ENCODE measurements at regions not wholly inside any gene's neighbourhood (a gene's known extent, or its start where the extent isn't known, plus 50 kb on each side); places are given as distances from the start of the nearest gene placed in this dataset.
"Not testable (repeated sequence)": the region's sequence is repeated elsewhere in the genome, so short reads cannot be mapped to it uniquely, and the experiment has no call there.

DNA sequence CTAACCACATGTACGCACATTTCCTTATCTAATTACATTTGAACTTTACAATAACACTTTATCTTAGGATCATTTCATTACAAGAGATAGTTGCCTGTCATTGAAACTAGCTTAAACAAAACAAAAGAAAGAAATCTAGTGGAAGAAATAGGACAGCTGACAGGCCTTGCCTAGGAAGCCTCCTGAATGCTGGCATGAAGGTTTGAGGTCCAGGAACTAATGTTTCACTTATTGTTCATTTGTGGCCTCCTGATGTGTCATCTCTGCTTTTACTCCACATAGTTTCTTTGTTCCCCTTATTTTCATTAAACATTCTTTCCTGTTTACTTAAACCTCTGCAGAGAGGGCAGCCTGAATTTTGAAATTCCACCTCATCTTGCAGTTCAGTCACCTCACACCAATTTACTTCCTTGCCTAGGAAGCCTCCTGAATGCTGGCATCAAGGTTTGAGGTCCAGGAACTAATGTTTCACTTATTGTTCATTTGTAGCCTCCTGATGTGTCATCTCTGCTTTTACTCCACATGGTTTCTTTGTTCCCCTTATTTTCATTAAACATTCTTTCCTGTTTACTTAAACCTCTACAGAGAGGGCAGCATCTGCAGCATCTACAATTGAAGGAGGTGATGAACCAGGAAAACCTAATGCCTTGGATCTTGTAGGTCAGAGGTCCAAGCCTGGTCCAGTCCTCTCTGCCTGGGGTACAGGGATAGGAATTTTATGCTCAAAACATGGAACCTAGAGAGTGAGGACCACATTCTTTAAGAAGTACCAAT lies 319.2 kb downstream of the SPATA31A1 start:
- DNase-seq = not testable (repeated sequence)

DNA sequence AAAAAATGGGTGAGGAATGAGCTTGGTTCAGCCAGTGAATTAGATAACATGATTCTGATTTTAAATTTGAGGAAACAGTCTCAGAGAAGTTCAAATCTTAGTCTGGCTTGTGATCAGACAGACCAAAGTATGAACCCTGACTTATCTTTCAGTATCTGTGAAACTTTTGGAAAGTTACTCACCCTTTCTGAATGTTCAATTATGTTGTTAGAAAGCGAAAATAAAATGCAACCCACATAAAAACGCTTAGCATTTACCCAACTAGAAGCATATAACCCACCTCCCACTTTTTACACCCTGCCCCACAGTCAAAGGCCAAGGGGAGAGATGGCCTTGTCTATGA lies 319.7 kb downstream of the SPATA31A1 start:
- not testable (repeated sequence) for DNase-seq

DNA sequence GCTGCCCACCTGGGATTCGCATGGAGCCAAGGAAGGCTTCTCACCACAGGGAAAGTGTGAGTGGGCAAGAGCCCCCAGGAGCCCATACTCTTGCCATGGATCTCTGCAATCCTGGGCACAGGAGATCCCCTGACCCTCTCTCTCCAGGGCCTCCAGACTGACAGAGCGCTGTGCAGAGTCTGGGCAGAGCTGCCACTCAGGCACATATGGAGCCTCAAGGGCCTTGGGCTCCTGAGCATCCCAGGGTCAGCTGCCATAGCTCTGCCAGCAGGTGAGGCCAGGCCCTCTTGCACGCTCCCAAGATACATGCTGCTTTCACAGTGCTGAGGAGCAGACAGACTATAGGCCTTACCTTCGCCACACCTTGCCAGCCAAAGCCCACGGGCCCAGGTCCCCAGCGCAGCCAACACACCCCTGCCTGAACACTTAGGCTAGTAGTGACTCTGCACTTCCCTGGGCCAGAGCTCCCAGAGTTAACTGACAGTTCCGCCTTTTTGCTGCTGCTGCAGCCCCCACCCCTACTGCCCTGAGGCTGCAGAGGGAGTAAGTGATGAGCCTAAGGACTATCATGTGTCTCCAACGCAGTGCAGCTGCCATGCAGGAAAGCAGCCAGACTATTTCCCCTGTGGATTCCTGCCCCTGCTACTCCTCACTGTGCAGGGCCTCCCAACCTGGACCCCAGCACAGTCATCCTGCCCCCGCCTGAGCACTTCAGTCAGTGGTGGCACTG lies 323.2 kb downstream of the SPATA31A1 start:
- DNase-seq = not testable (repeated sequence)

DNA sequence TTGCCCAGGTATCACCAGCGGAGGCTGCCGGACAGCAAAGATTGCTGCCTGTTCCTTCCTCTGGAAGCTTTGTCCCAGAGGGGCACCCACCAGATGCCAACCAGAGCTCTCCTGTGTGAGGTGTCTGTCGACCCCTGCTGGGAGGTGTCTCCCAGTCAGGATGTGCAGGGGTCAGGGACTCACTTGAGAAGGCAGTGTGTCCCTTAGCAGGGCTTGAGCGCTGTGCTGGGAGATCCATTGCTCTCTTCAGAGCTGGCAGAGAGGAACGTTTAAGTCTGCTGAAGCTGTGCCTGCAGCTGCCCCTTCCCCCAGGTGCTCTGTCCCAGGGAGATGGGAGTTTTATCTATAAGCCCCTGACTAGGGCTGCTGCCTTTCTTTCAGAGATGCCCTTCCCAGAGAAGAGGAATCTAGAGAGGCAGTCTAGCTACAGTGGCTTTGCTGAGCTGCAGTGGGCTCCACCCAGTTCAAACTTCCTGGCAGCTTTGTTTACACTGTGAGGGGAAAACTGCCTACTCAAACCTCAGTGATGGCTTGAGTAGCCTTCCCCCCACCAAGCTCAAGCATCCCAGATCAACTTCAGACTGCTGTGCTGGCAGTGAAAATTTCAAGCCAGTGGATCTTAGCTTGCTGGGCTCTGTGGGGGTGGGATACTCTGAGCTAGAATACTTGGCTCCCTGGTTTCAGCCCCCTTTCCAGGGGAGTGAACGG lies 325.4 kb downstream of the SPATA31A1 start:
- not testable (repeated sequence) for DNase-seq

DNA sequence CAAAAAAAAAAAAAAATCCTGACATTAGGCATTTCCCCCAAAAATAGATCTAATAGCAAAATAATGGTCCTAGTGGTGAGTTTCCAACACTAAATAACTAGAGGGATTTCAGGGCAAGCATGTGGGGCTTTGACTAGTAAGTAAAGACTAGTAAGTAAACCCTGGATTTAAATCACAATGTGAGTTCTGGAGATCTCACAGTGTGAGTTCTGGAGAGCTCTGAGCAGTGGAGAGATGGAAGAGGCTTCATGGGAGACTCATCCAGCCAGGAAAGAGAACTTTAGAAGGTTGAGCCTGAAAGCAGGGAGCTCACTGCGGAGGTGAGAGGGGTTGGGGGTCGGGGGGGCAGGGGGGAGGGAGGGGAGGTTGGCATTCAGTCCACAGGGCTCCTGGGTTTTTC lies 373.4 kb downstream of the SPATA31A1 start:
- DNase-seq = not testable (repeated sequence)

DNA sequence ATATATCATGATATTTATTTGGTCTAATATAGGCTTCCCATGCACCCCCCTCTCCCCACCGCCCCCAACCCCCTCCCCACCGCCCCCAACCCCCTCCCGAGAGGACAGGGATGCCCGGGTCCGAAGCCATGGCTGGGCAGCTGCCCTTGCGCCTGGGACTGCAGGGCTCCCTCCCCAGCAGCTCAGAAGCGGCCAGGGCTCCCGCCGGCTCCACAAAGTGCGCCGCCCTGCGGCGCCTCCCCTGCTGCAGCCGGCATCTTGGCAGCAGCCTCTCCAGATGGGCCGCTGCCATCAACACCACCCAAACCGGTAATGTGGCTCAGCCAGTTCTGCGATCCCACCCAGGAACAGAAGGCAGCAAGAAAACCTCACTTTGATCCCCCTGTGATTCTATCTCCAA lies 389.4 kb downstream of the SPATA31A1 start:
- DNase-seq = not testable (repeated sequence)

DNA sequence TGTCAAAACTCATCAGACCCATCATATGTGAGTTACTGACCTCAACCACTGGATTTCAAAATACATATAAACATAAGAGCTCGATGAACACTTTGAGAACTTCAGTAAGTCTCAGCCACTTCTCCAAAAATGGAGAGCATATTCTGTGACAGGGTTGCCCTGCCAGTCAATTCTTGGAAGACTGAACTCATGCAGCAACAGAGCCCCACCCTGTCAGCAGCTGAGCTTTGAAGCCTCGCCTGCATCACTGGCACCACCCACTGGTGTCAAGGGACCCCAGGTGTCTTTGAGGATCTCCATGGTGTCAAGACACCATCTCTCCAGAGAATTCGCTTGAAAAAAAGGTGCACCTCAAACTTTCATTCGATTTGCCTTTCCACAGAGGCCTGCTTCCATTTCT lies 420.1 kb downstream of the SPATA31A1 start:
- not testable (repeated sequence) for DNase-seq

DNA sequence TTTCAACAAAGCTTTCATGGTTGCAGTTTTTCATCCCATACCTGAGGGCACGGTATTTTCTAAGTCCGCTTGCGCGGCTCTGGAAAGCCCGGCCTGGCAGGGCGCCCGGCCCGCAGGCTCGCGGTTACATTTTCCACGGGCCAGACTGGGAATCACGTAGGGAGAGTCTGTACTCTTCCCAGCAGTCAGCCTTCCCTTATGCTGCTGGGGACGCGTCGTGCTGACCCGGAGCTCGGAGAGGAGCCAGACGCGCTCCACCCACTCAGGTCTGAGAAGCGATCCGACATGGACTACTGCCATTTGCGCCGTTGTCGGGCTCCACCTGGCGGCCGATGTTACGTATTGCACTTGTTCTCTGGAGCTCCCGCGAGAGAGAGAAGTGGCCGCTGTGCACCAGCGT lies 435.9 kb downstream of the SPATA31A1 start:
- DNase-seq = peak in 1 of 5 donors; percentile 2

DNA sequence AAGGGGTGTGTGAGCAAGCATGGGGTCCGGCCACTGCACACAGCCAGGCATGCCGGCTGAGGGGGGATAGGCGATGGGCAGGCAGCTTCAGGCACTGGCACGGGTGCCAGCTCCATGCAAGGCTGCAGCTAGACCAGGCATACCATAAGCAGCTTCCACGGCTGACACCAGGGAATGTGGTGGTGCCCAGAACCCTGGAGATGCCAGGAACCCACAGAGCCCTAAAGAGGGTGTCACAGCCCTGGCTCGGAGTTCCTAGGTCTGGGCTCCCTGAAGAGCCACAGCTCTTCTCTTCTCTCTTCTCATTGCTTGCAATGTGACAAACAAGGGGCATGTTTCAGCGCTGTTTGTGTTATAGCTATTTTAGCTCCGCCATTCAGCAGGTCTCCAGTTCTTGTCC lies 442.5 kb downstream of the SPATA31A1 start:
- not testable (repeated sequence) for DNase-seq

DNA sequence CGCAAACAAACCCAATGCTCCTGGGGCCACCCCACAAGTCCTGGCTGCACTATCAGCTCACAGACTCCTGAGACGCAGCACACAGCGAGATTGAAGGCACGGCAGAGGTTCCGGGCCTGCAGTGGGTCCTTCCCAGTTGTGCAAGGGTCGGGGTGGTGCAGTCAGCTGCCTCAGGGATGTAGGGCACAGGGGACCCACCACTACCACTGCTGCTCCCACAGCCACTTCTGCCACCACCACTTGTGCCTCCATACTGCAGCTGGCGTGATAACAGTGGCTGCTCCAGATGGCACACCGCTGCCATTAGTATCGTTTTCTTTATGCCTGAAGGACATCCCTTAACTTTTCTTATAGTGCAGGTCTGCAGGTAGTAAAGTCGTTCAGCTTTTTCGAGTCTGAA lies 443.8 kb downstream of the SPATA31A1 start:
- not testable (repeated sequence) for DNase-seq

DNA sequence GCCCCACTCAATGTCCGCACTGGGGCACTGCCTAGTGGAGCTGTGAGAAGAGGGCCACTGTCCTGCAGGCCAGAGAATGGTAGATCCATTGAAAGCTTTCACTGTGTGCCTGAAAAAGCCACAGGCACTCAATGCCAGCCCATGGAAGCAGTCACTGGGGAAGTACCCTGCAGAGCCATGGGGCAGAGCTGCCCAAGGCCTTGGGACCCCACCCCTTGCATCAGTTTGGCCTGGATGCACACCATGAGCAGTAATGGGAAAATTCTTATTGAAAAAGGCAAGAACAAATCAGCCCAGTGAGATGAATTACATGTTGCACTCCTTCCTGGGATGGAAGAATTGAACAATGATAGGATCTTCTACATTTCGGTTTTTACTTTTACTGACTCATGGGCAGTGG lies 447.1 kb downstream of the SPATA31A1 start:
- not testable (repeated sequence) for DNase-seq

DNA sequence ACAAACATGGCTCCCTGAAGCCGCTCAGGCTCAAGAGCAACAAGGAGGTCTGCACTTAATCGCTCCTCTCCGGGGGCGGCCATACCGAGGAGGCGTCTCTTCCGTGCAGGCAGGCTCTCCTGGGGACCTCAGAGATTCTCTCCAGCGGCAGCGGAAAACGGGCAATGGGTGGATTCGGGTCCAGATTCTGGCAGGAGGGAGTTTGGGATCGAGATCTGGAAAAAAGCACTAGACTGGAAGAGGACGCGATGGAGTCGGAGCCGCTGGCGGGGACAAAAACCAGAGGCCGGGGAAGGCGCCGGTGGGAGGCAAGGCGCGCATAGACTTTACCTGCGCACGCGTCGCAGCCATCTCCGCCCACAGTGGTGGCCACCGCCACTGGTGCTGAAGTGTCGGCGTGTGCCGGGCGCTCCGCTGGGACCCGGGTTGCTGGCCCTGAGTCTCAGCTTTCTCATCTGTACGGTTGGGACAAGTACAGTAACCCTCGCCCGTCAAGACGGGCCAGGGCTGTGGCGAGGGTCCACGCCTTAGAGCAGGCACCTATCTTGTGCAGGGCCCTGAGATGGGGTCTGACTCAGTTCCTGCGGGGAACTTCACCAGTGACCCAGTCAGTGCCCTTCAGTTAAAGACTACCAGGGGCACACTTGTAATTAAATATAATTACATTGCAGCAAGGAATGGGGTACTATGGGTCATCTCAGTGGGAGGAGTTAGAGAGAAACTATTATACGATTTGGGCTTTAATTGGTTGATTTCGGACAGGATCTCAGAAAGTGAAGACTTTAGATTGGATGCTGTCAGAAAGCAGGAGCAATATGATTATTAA lies 454.1 kb downstream of the SPATA31A1 start:
- DNase-seq = peak; percentile 8 to 60 (median 20)

DNA sequence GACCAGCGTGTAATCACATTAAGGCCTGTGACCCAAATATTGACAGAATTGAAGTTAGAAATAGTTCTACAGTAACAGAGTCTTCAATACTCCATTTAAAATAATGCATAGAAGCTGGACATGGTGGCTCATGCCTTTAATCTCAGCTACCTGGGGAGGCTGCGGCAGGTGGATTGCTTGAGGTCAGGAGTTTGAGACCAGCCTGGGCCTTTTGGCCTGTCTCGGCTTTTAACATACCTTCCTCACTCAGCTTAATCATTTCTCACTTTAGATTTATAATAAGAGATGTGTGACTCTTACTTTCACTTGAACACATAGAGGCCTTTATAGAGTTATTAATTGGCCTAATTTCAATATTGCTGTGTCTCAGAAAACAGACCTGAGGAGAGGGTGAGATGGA lies 454.9 kb downstream of the SPATA31A1 start:
- not testable (repeated sequence) for DNase-seq

DNA sequence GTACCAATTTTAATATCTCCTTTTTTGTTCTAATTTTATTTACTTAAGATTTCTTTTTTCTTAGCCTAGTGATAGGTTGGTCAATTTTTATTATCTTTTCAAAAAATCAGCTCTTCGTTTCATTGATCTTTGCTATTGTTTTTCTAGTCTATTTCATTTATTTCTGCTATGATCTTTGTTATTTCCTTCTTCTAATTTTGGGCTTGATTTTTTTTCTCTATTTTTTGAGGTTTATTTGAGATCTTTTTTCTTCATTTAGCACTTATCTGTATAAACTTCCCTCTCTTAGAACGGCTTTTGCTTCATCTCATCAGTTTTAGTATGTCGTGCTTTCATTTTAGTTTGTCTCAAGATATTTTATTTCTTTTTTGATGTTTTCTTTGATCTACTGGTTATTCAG lies 456.1 kb downstream of the SPATA31A1 start:
- DNase-seq = not testable (repeated sequence)

DNA sequence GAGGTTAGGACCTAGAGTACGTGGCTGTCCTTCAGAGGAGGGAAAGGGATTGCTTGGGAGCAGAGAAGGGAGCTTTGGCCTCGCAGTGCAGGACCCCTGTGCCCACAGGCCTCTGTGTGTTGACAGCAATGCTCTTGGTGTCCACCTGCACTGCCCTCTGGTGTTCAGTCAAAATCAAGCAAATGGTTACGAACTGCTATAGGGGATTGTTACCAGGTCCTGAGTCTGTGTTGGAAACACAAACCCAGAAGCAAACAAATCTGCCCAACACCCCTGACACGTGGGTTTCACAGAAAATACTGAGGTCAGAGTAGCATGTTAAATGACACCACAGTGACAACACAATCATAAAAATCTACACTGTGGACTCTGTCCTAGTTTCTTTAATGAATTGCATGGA lies 473.0 kb downstream of the SPATA31A1 start:
- DNase-seq = not testable (repeated sequence)

Measured in T-helper 1 cell (primary cell).